DMS114 treated with DMSO at 0.1 percent for 48 hours (cell line): ENCODE measurements at regions not wholly inside any gene's neighbourhood (a gene's known extent, or its start where the extent isn't known, plus 50 kb on each side); places are given as distances from the start of the nearest gene placed in this dataset.
"Not testable (repeated sequence)": the region's sequence is repeated elsewhere in the genome, so short reads cannot be mapped to it uniquely, and the experiment has no call there.

Experiments used
- DNase-seq: peaks from one replicate; lab custom pipeline; 2025; ENCODE audit not compliant: unreplicated experiment; lab: John Stamatoyannopoulos, UW

GRCh38 chr7:106452031-106452851, 167.5 kb upstream of the NAMPT start:
- DNase-seq, result no peak

GRCh38 chr7:106451171-106451570, 166.4 kb upstream of the NAMPT start:
- DNase-seq, result no peak

GRCh38 chr7:106450716-106451115, 165.9 kb upstream of the NAMPT start:
- no peak for DNase-seq

GRCh38 chr7:106448992-106449859, 164.4 kb upstream of the NAMPT start:
- DNase-seq, result no peak

- DNase-seq, result no peak
These were observed 163.7 kb upstream of the NAMPT start for GRCh38 chr7:106448346-106448991.

GRCh38 chr7:106447318-106447847, 162.6 kb upstream of the NAMPT start:
- DNase-seq, result no peak

GRCh38 chr7:106445366-106445765, 160.6 kb upstream of the NAMPT start:
- DNase-seq, result not testable (repeated sequence)

GRCh38 chr7:106444068-106444655, 159.4 kb upstream of the NAMPT start:
- DNase-seq, result no peak

- no peak for DNase-seq
These were observed 158.4 kb upstream of the NAMPT start for GRCh38 chr7:106443156-106443555.

GRCh38 chr7:106442476-106442875, 157.7 kb upstream of the NAMPT start:
- no peak for DNase-seq

- not testable (repeated sequence) for DNase-seq
These were observed 156.6 kb upstream of the NAMPT start for GRCh38 chr7:106441343-106441742.

GRCh38 chr7:106436933-106437332, 152.2 kb upstream of the NAMPT start:
- DNase-seq, result not testable (repeated sequence)

GRCh38 chr7:106433377-106433776, 148.6 kb upstream of the NAMPT start:
- DNase-seq, result no peak

GRCh38 chr7:106430535-106431455, 146.0 kb upstream of the NAMPT start:
- DNase-seq, result no peak

- DNase-seq, result no peak
These were observed 145.3 kb upstream of the NAMPT start for GRCh38 chr7:106430103-106430502.

- no peak for DNase-seq
These were observed 142.0 kb upstream of the NAMPT start for GRCh38 chr7:106426803-106427202.

GRCh38 chr7:106425017-106425719, 140.4 kb upstream of the NAMPT start:
- DNase-seq, result no peak

- DNase-seq, result no peak
These were observed 139.8 kb upstream of the NAMPT start for GRCh38 chr7:106424476-106425016.
